ENCODE measurements at regions not wholly inside any gene's neighbourhood (a gene's known extent, or its start where the extent isn't known, plus 50 kb on each side); places are given as distances from the start of the nearest gene placed in this dataset.

DNA sequence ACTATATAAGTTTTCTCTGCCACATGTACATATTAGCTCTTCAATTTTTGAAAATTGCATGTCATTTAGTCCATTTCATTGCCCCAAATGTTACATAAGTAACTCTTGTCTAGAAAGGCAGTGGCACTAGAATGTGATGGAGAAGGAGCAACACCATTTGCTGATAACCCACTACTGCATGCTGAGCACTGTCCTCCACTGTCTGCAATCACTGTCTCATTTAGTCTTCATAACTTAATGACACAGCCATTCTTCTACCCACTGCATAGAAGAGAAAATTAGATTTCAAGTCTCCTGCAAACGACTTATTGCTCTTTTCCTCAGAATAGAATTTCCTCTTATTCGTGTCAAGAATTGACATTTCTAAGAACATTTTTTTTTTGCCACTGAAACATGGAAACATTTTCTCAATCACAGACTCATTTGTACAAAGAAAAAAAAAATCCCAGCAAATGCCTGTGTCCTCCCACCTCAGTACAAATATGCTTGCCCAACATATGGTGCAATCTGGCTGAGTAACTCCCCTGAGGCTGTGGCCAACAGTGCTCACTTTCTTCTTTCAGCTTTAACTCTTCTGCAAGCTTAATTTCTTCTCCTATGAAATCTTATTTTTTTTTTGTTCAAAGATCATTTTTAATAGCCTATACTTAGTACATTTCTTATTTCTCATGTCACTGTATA, 768.6 kb upstream of the HS6ST1 start:
- Histone ChIP-seq H3K4me1 (no peaks in the 10 kb centered on the region), H3K27ac (no peak overlapping the region), H3K27me3 (no peaks in the 10 kb centered on the region), H3K36me3 (no peaks in the 10 kb centered on the region), H3K9me3 (no peaks in the 10 kb centered on the region), H3K4me3 (replicated peaks in 1 of 3) (no peak overlapping the region)
- DNase-seq = no peak
- TF ChIP-seq POLR2A (IDR thresholded peaks at IDR 0.05) = no peak
- TF ChIP-seq, protein P1, sequence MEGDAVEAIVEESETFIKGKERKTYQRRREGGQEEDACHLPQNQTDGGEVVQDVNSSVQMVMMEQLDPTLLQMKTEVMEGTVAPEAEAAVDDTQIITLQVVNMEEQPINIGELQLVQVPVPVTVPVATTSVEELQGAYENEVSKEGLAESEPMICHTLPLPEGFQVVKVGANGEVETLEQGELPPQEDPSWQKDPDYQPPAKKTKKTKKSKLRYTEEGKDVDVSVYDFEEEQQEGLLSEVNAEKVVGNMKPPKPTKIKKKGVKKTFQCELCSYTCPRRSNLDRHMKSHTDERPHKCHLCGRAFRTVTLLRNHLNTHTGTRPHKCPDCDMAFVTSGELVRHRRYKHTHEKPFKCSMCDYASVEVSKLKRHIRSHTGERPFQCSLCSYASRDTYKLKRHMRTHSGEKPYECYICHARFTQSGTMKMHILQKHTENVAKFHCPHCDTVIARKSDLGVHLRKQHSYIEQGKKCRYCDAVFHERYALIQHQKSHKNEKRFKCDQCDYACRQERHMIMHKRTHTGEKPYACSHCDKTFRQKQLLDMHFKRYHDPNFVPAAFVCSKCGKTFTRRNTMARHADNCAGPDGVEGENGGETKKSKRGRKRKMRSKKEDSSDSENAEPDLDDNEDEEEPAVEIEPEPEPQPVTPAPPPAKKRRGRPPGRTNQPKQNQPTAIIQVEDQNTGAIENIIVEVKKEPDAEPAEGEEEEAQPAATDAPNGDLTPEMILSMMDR (IDR thresholded peaks at IDR 0.05) = no peak
- WGBS, 2 donors = 74 to 79% methylated on average over 2 of the region's 2 CpGs
- intact Hi-C loops (cut with DNase I) = no loop called here

DNA sequence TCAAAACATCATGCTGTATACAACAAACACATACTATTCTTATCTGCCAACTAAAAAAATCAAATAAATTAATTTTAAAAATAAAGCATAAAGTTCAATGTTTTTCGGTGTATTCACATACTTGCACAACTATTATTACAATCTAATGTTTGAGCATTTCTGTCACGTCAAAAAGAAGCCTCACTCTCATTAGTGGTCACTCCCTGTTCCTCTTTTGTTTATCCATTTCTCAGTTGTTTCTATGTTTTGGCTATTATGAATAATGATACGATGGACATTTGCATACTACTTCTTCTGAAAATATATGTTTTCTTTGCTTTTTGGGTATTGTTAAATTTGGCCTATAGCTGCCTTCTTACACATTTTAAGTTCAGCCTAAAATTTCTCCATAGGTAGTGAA, 773.0 kb upstream of the HS6ST1 start:
- no peak for DNase-seq
- Histone ChIP-seq H3K4me1 (peaks cover 8 to 9% of the 10 kb centered on the region in 2 donors), H3K4me3 (replicated peaks in 1 of 3) (no peak overlapping the region), H3K27me3 (no peaks in the 10 kb centered on the region), H3K36me3 (no peaks in the 10 kb centered on the region), H3K9me3 (no peaks in the 10 kb centered on the region), H3K27ac (no peak overlapping the region)
- no peak for TF ChIP-seq POLR2A (IDR thresholded peaks at IDR 0.05)
- TF ChIP-seq, protein P1 (IDR thresholded peaks at IDR 0.05) = no peak
- WGBS, 2 donors = 95 to 96% methylated on average over 3 of the region's 3 CpGs
- intact Hi-C loops (cut with DNase I) = no loop called here

DNA sequence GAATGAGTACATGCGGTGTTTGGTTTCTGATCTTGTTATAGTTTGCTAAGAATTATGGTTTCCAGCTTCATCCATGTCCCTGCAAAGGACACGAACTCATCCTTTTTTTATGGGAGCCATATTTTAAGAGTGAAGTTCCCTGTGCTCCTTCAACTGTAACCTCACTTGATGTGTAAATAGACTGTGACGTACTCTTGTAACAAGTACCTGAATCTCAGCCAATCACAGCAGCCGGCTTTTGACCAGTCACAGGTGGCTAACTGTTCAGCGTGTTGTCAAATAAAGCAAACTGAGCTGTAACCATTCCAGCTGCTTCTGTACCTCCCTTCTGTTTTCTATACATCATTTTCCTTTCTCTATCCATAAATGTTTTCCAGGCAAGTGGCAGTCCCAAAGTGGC, 774.3 kb upstream of the HS6ST1 start:
- Histone ChIP-seq H3K27me3 (no peaks in the 10 kb centered on the region), H3K4me1 (peaks cover 8 to 9% of the 10 kb centered on the region in 2 donors), H3K36me3 (no peaks in the 10 kb centered on the region), H3K27ac (peak overlapping the region; percentile 31 to 78 (median 49)), H3K4me3 (replicated peaks in 1 of 3) (no peak overlapping the region), H3K9me3 (no peaks in the 10 kb centered on the region)
- peak; percentile 86 to 87 for DNase-seq
- TF ChIP-seq, protein P1 (IDR thresholded peaks at IDR 0.05) = no peak
- no peak for TF ChIP-seq POLR2A (IDR thresholded peaks at IDR 0.05)
- intact Hi-C loops (cut with DNase I) = no loop called here
- WGBS, 2 donors = 33 to 50% methylated on average over 5 of the region's 5 CpGs

DNA sequence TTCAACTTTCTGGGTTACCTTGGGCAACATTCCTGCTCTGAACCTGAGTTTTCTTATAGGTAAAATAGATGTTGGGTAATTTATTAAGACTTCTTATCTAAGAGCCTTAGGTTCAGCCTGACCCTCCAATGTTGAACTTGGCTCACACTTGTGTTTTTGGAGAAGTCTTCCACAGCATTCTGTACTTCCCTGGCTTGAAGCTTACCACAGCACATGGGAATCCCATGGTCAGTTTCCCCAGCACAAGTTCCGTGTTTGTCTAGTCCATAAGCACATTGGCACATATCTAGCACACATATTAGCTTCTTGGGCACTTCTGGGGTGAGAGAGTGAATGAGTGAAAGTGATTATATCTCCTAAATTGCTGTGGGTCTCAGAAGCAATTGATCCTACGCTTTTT, 782.5 kb upstream of the HS6ST1 start:
- DNase-seq = no peak
- H3K27ac ChIP-seq = peak overlapping the region in 1 of 3 donors; percentile 47
- no peak for TF ChIP-seq POLR2A (IDR thresholded peaks at IDR 0.05)
- TF ChIP-seq, protein P1 (IDR thresholded peaks at IDR 0.05) = no peak
- H3K4me3 ChIP-seq (replicated peaks in 1 of 3) = no peak overlapping the region
- no peaks in the 10 kb centered on the region for H3K9me3 ChIP-seq
- intact Hi-C loops (cut with DNase I) = no loop called here
- WGBS, 2 donors = 90 to 95% methylated on average over 2 of the region's 2 CpGs
- H3K4me1 ChIP-seq = peaks cover 14 to 16% of the 10 kb centered on the region in 2 donors
- no peaks in the 10 kb centered on the region for H3K36me3 ChIP-seq
- no peaks in the 10 kb centered on the region for H3K27me3 ChIP-seq

DNA sequence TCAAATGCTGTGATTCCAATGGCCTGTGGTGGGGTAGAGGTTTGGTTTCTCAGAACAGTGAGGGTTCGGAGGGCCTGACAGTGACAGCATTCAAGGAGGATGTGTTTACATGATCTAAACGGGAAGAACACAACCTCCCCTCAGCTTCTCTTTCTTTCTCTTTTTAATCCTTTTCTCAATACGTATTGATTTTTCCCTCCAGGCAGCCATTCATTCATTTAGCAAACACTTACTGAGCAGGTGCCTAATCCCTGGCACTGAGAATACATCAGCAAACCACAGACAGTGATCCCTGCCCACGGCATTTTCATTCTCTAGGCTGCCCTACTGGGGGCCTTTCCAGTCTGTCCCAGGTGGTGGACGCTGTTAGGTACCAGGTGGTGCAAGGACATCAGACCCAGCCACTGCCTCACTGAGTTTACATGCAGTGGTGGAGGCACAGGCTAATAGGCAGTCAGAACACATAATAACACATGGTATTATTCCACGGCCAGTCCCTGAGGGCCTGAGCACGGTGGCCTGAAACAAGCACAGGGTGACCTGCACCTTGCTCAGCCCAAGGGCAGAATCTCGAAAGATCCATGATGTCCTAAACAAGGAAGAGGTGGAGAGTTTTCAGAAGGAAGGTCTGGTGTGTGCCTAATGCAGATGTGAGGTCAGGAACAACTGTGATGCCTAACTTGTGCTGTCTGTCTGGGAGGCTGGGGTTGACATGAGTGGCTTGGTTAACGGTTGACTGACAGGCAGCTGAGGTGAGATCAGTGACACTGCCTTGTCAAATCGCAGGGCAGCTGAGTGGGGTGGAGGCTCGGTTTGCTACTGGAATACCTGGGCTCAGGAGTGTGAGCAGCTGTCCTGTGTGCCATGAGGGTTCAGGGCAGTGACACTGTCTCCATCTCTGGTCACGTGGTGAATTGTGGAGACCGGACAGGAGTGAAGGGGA, 785.5 kb upstream of the HS6ST1 start:
- Histone ChIP-seq H3K36me3 (no peaks in the 10 kb centered on the region), H3K27ac (no peak overlapping the region), H3K4me3 (replicated peaks in 1 of 3) (no peak overlapping the region), H3K27me3 (no peaks in the 10 kb centered on the region), H3K9me3 (no peaks in the 10 kb centered on the region), H3K4me1 (peaks cover 13% of the 10 kb centered on the region in 2 donors)
- 88 to 91% methylated on average over 13 of the region's 13 CpGs for WGBS, 2 donors
- intact Hi-C loops (cut with DNase I) = no loop called here
- TF ChIP-seq, protein P1 (IDR thresholded peaks at IDR 0.05) = no peak
- TF ChIP-seq POLR2A (IDR thresholded peaks at IDR 0.05) = no peak
- DNase-seq = no peak

All from thyroid gland (tissue), 4 donors.